ENCODE measurements at regions not wholly inside any gene's neighbourhood (a gene's known extent, or its start where the extent isn't known, plus 50 kb on each side); places are given as distances from the start of the nearest gene placed in this dataset.

- TF ChIP-seq POLR2AphosphoS5 (IDR thresholded peaks at IDR 0.05; ENCODE audit: low read depth) (no peak), CTCF (IDR thresholded peaks at IDR 0.05; ENCODE audit: insufficient read depth, low read length) (no peak), REST (IDR thresholded peaks at IDR 0.05; ENCODE audit: insufficient replicate concordance, low read depth) (no peak)
Measured at GRCh38 chr9:126095546-126096190, 231.0 kb upstream of the MVB12B start.

Measured in HL-60 (cell line).